ENCODE measurements at regions not wholly inside any gene's neighbourhood (a gene's known extent, or its start where the extent isn't known, plus 50 kb on each side); places are given as distances from the start of the nearest gene placed in this dataset.

DNA sequence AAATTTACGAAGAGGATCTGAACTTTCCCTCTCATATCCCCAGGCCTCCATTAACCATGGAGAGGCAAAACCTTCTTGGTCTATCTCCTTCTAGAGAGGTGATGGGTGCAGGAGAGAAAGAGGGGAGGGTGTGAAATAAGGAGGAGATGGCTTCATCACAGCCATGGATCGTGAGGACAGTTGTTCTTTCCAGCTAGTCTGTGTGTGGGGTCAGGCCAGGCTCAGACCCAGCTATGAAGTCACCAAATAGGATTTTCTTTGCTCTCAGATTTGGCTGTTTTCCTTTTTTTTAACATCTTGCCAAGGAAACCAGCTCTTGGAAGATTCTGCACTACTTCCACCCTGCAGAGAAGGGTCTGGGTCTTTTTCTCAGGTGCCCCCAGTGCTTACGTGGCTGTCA lies 64.9 kb upstream of the FAM181A start:
- FAIRE-seq (no peak), ATAC-seq (no peak), DNase-seq (ENCODE audit: extremely low read depth in 1 of 4, low spot score in 3 of 4) (no peak)
- peaks cover 0 to 8% of the 10 kb centered on the region in 2 experiments; a peak in 1 of 5 replicates for H3K27me3 ChIP-seq (ENCODE audit: control insufficient read depth in 2 of 2, insufficient read depth in 2 of 2, low read length in 2 of 2)
- BruUV-seq (replicated peaks) = no TSS peak
- no peaks in the 10 kb centered on the region for H3K36me3 ChIP-seq (ENCODE audit: control insufficient read depth, insufficient read depth, low read length)
- no peak overlapping the region for H3K4me2 ChIP-seq (ENCODE audit: insufficient read depth, low read length)
- H3K9ac ChIP-seq (ENCODE audit: insufficient read depth in 1 of 2, low read depth in 2 of 2, low read length in 2 of 2) = no peak overlapping the region
- ChIA-PET CTCF (ENCODE audit: low intra/inter-chr PET ratio) (no interaction called here), POLR2A (no interaction called here)
- in situ Hi-C loops (cut with MboI) = no loop called here
- TF ChIP-seq ZNF232 (CRISPR knock-in tag; IDR thresholded peaks at IDR 0.05) = no peak
- no peak for TF ChIP-seq RREB1 (CRISPR knock-in tag; IDR thresholded peaks at IDR 0.05)
- TF ChIP-seq SAP30 (IDR thresholded peaks at IDR 0.05; ENCODE audit: borderline replicate concordance, insufficient read depth, low read depth, low read length, poor library complexity, severe bottlenecking) = no peak
- no peak for TF ChIP-seq TARDBP (IDR thresholded peaks at IDR 0.05)
- no peak for TF ChIP-seq CCAR2 (IDR thresholded peaks at IDR 0.05; ENCODE audit: low read depth, low read length)
- H3K27ac ChIP-seq (ENCODE audit: extremely low read depth, low read depth, low read length) = no peak overlapping the region
- intact Hi-C loops (cut with micrococcal nuclease) = no loop called here
- H3K79me2 ChIP-seq (ENCODE audit: control insufficient read depth, insufficient read depth, low read length) = no peaks in the 10 kb centered on the region
- H3K9me1 ChIP-seq (ENCODE audit: control insufficient read depth, insufficient read depth, low read length) = no peaks in the 10 kb centered on the region
- WGBS (ENCODE audit: insufficient coverage, low coverage, missing lambda C conversion rate) = 0% methylated on average over 2 of the region's 3 CpGs
- no peak overlapping the region for H3K4me3 ChIP-seq
- H2AFZ ChIP-seq (ENCODE audit: low read depth, low read length) = no peak overlapping the region
- no peaks in the 10 kb centered on the region for H4K20me1 ChIP-seq (replicated peaks; ENCODE audit: control insufficient read depth, insufficient read depth, low read length)
- H3K9me3 ChIP-seq (replicated peaks; ENCODE audit: control insufficient read depth, insufficient read depth, low read depth, low read length) = no peaks in the 10 kb centered on the region
- H3K4me1 ChIP-seq (replicated peaks in 1 of 2; ENCODE audit: control insufficient read depth in 2 of 2, insufficient read depth in 2 of 2, low read length in 2 of 2) = no peaks in the 10 kb centered on the region

All from K562 (cell line).